KG1 (cell line): ENCODE measurements at regions not wholly inside any gene's neighbourhood (a gene's known extent, or its start where the extent isn't known, plus 50 kb on each side); places are given as distances from the start of the nearest gene placed in this dataset.

Experiments used
- DNase-seq: peaks from one replicate; lab custom pipeline; 2025; lab: John Stamatoyannopoulos, UW

- DNase-seq = no peak
Observed at GRCh38 chr1:13970631-13971247, 270.8 kb downstream of the PRDM2 start.

GRCh38 chr1:13976485-13976884 is 276.5 kb downstream of the PRDM2 start:
- DNase-seq = no peak

- DNase-seq = no peak
Observed at GRCh38 chr1:13981142-13981541, 281.2 kb downstream of the PRDM2 start.

GRCh38 chr1:13983393-13983792 is 283.4 kb downstream of the PRDM2 start:
- DNase-seq = no peak

- DNase-seq = no peak
Observed at GRCh38 chr1:13990939-13991338, 291.0 kb downstream of the PRDM2 start.

GRCh38 chr1:13992489-13993285 is 292.7 kb downstream of the PRDM2 start:
- DNase-seq = no peak

GRCh38 chr1:13994386-13994785 is 294.4 kb downstream of the PRDM2 start:
- DNase-seq = no peak

- DNase-seq = no peak
Observed at GRCh38 chr1:13996334-13996733, 296.3 kb downstream of the PRDM2 start.

- DNase-seq = no peak
Observed at GRCh38 chr1:14003552-14003951, 303.6 kb downstream of the PRDM2 start.

- DNase-seq = no peak
Observed at GRCh38 chr1:14009582-14009981, 309.6 kb downstream of the PRDM2 start.

- no peak for DNase-seq
Observed at GRCh38 chr1:14010476-14010875, 310.5 kb downstream of the PRDM2 start.

GRCh38 chr1:14011132-14011531 is 311.1 kb downstream of the PRDM2 start:
- no peak for DNase-seq

- DNase-seq = no peak
Observed at GRCh38 chr1:14011888-14012287, 311.9 kb downstream of the PRDM2 start.

- DNase-seq = no peak
Observed at GRCh38 chr1:14014929-14015328, 314.9 kb downstream of the PRDM2 start.

- DNase-seq = no peak
Observed at GRCh38 chr1:14015917-14016316, 315.9 kb downstream of the PRDM2 start.

- no peak for DNase-seq
Observed at GRCh38 chr1:14017531-14017961, 317.6 kb downstream of the PRDM2 start.

- DNase-seq = no peak
Observed at GRCh38 chr1:14019461-14019860, 319.5 kb downstream of the PRDM2 start.

GRCh38 chr1:14020006-14020405 is 320.0 kb downstream of the PRDM2 start:
- no peak for DNase-seq

- no peak for DNase-seq
Observed at GRCh38 chr1:14027099-14027498, 327.1 kb downstream of the PRDM2 start.

- no peak for DNase-seq
Observed at GRCh38 chr1:14031461-14031860, 331.5 kb downstream of the PRDM2 start.

GRCh38 chr1:14034506-14034905 is 334.5 kb downstream of the PRDM2 start:
- no peak for DNase-seq

- DNase-seq = no peak
Observed at GRCh38 chr1:14037101-14037847, 337.3 kb downstream of the PRDM2 start.
